Choroid plexus epithelial cell (primary cell): ENCODE measurements at regions not wholly inside any gene's neighbourhood (a gene's known extent, or its start where the extent isn't known, plus 50 kb on each side); places are given as distances from the start of the nearest gene placed in this dataset.
A peak's percentile ranks its signal among the peaks of the same experiment; 100 is the strongest.

Source experiments
- DNase-seq: peaks from one replicate; pipeline ENCODE4 v3.0.0-alpha.2; 2010; ENCODE audit warnings: low read depth
- H3K4me3 ChIP-seq: 2 replicates; pipeline ENCODE4 v1.5.1; 2011; ENCODE audit warnings: low read depth, mild to moderate bottlenecking, control low read depth, low read length, moderate library complexity
- TF ChIP-seq, protein P1 (sequence below): conservative IDR thresholded peaks from 2 replicates; pipeline ENCODE4 v1.5.1; 2011; ENCODE audit warnings: low read depth, mild to moderate bottlenecking, control low read depth, inconsistent platforms, low read length, moderate library complexity

DNA sequence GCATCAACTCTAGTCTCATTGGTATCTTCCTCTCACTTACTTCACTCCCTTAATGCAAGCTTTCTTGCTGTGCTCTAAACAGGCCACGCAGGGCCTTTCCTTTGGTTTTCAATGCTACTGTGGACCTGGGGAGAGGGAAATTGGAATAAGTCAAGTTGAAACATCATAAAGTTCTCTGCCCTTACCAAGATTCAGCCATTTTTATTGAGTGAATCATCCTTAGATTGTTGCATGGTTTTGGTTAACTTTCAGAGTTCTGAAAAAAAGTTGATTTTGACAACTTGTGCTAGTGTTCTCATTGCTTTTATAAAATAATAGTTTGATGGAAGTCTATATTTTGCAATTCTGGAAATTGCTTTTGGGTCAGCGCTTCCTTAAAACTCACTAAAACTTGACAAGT lies 852.8 kb upstream of the ACVR2A start:
- DNase-seq = peak; percentile 44
- TF ChIP-seq, protein P1, sequence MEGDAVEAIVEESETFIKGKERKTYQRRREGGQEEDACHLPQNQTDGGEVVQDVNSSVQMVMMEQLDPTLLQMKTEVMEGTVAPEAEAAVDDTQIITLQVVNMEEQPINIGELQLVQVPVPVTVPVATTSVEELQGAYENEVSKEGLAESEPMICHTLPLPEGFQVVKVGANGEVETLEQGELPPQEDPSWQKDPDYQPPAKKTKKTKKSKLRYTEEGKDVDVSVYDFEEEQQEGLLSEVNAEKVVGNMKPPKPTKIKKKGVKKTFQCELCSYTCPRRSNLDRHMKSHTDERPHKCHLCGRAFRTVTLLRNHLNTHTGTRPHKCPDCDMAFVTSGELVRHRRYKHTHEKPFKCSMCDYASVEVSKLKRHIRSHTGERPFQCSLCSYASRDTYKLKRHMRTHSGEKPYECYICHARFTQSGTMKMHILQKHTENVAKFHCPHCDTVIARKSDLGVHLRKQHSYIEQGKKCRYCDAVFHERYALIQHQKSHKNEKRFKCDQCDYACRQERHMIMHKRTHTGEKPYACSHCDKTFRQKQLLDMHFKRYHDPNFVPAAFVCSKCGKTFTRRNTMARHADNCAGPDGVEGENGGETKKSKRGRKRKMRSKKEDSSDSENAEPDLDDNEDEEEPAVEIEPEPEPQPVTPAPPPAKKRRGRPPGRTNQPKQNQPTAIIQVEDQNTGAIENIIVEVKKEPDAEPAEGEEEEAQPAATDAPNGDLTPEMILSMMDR = no peak
- H3K4me3 ChIP-seq = no peak overlapping the region

DNA sequence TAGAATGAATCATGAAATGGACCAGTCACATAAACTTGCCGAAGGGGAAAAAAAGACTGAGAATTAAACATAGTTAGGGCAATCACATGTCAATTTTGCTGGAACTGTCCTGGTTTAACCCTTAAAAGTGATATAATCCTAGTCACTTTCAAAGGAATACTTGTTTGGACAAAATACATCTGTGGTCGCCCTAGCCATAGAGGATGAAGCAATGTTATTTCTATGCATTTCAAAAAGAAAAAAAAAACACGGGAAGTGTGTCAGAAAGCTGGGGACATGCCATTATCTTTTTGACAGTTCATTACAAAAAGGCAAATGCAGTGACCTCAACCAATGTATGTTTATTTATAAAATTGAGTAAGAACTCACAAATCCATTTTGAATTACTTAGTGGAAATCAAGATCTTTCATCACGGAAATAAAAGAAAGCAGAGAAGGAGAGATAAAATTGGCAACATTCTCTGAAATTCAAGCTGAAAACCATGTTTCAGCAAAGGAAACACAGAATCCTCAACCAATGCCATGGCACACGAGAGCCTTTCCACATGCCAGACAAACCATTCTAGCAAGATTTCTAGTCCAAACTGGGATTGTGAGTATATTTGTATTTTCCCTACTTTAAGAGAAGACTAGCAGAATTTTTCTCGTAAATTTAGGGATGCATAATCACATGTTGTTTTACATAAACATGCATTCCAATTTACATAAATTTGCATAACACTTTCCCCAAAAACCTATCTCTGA lies 854.3 kb upstream of the ACVR2A start:
- H3K4me3 ChIP-seq = no peak overlapping the region
- TF ChIP-seq, protein P1 = no peak
- peak; percentile 65 for DNase-seq

DNA sequence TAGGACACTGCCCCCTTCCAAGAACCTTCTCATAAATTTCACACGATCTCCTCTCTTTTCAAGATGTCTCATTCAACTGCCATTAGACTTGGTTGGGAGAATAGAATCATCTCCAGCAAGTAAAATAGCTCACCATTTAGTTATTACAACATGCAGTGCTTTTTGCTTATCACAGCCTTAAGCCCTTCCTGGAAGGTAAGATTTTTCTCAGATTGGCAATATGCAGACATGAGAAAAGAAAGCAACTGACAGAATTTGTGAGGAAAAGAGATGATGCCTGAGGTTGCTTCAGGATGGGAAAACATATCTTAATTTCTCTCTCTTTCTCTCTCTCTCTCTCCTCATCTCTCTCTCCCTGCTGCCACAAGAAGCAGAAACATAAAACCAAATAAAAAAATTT lies 855.1 kb upstream of the ACVR2A start:
- DNase-seq = peak; percentile 33
- no peak overlapping the region for H3K4me3 ChIP-seq
- TF ChIP-seq, protein P1 = no peak

DNA sequence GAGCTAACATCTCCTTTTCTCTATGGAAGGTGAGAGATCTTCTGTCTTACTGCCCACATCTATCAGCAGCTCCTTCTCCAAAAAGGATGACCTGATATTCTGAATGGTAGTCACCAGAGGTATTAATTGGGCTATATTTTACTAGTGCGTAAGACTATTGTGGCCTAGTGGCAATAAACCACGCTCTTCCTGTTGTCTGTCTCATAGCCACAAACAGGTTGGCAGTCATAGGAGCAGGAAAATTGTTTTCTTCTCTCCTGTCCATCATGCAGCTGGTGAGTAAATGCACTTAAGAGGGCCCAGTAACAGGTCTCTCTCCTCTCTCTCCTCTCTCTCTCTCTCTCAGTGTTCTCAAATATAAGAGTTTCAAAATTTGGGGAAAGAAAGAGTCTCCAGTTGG lies 856.8 kb upstream of the ACVR2A start:
- no peak for DNase-seq
- TF ChIP-seq, protein P1 = no peak
- H3K4me3 ChIP-seq = no peak overlapping the region

DNA sequence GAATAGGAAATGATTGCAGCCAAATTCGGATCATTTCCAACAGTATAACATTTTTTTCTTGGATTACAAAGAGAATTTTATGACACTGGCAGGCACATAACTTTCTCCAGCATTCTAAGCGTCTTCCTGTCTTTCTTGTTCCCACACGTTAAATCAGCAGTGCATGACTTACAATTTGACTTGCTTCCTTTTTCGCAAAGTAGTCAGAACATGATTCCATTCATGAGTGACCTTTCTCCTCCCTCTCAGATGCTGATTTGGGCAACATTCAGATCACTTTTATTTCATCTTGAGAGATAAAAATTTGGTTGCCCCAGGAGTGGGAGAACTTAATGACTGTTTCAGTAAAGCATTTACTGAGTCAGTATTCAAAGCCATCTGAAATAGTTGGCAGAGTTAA lies 858.7 kb upstream of the ACVR2A start:
- no peak overlapping the region for H3K4me3 ChIP-seq
- no peak for DNase-seq
- TF ChIP-seq, protein P1 = no peak

DNA sequence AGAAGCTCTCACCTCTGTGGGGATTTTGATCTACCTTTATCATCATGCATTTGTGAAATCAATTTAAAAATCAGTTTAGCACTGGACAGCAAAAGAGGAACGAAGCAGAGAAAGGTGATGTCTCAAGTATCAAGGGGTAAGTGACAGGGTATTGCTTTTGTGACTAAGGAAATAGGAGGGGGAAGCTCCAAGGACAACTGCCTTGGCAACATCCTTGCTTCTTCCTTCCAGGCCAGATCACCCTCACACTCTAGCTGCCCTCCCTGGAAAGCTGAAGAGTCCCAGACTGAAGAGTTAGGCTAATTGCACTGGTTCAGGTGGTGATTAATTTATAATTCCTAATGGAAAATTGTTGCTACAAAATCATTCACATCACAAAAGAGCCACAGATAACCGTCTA lies 859.1 kb upstream of the ACVR2A start:
- no peak overlapping the region for H3K4me3 ChIP-seq
- TF ChIP-seq, protein P1 = no peak
- no peak for DNase-seq

DNA sequence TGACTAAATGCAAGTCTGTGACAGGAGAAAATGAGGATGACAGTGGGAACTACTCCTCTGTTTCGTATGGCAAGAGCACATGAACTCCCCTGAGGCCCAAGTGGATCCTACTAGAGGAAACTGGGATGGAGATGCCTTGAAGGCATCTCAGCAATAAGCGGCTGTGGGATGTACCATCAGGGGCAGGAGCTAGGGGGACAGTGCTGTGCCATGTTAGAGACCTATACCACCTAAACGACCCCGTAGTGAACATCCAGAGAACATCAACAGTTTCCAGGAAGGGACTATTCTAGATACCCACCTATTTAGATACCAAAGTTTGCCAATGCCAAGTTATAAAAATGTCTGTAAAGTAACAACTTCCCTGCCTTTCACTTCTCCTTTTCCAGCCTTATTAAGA lies 860.8 kb upstream of the ACVR2A start:
- TF ChIP-seq, protein P1 = no peak
- DNase-seq = no peak
- no peak overlapping the region for H3K4me3 ChIP-seq
